ENCODE measurements at regions not wholly inside any gene's neighbourhood (a gene's known extent, or its start where the extent isn't known, plus 50 kb on each side); places are given as distances from the start of the nearest gene placed in this dataset.
A peak's percentile ranks its signal among the peaks of the same experiment; 100 is the strongest.

DNA sequence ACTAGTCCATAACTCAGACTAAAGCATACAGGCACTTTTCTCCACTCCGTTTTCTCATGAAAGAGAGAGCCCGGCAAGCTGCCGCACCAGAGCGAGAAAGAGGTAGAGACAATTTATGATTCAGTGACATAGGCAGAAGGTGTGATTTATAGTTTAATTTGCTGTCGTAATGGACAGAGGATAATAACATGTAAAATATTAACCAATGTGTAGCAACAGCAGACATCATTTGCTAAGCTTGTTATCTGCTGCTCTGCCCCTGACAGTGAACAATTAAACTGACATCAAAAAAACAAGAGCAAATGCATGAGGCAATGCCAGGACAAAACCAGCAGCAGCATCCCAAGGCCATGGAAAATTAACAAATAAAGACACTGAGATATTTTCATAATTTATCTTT lies 214.0 kb downstream of the ATG4C start:
- no peak overlapping the region for H3K4me3 ChIP-seq (ENCODE audit: low read depth, low read length)
- no peak for TF ChIP-seq CTCF (IDR thresholded peaks at IDR 0.05; ENCODE audit: borderline replicate concordance, insufficient read depth, low read depth, low read length)

- no peak for TF ChIP-seq CTCF (IDR thresholded peaks at IDR 0.05; ENCODE audit: borderline replicate concordance, insufficient read depth, low read depth, low read length)
- H3K4me3 ChIP-seq (ENCODE audit: low read depth, low read length), result no peak overlapping the region
Measured at GRCh38 chr1:62998845-62999649, 215.1 kb downstream of the ATG4C start.

- TF ChIP-seq CTCF (IDR thresholded peaks at IDR 0.05; ENCODE audit: borderline replicate concordance, insufficient read depth, low read depth, low read length), result no peak
- no peak overlapping the region for H3K4me3 ChIP-seq (ENCODE audit: low read depth, low read length)
Measured at GRCh38 chr1:63000508-63000907, 216.6 kb downstream of the ATG4C start.

DNA sequence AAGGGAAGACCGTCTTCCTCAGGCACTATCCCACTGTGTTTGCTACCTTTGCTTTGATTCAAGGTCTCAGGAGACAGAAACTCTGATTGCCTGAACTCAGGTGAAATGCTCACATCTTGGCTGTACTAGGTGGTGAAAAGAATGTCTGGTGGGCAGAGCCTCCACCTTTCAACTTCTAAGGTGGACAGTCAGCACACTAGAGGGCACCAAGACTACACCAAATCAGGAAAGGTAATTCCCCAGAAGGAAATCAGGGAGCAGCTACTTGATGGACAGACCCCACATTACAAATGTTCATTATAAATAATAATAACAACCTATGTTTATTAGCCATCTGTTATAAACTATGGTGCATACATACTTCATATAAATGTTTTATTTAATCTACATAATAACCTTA lies 220.9 kb downstream of the ATG4C start:
- no peak overlapping the region for H3K4me3 ChIP-seq (ENCODE audit: low read depth, low read length)
- TF ChIP-seq CTCF (IDR thresholded peaks at IDR 0.05; ENCODE audit: borderline replicate concordance, insufficient read depth, low read depth, low read length), result 0 out of 2 replicates have a peak, but pooled peaks have one; percentile 7

DNA sequence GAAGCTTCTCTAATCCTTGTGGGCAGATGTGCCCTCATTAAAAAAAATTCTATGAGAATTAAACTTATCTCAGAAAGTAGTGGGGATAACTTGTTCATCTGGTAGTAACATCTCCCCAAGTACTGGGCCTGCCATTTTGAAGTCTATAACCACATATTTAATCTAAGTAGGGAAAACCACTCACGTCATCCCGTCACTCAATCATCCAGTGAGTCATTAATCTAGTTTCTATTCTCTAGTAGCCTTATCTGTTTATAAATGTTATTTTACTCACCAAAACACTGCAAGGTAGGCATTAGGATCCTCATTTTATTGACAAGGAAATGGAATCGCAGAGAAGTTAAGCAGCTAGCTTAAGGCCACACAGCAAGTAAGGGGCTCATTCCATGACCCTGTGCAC lies 221.9 kb downstream of the ATG4C start:
- no peak overlapping the region for H3K4me3 ChIP-seq (ENCODE audit: low read depth, low read length)
- no peak for TF ChIP-seq CTCF (IDR thresholded peaks at IDR 0.05; ENCODE audit: borderline replicate concordance, insufficient read depth, low read depth, low read length)

- TF ChIP-seq CTCF (IDR thresholded peaks at IDR 0.05; ENCODE audit: borderline replicate concordance, insufficient read depth, low read depth, low read length), result no peak
- no peak overlapping the region for H3K4me3 ChIP-seq (ENCODE audit: low read depth, low read length)
Measured at GRCh38 chr1:63009421-63009820, 225.5 kb downstream of the ATG4C start.

Measured in GM12875 (cell line).